ENCODE measurements at regions not wholly inside any gene's neighbourhood (a gene's known extent, or its start where the extent isn't known, plus 50 kb on each side); places are given as distances from the start of the nearest gene placed in this dataset.

DNA sequence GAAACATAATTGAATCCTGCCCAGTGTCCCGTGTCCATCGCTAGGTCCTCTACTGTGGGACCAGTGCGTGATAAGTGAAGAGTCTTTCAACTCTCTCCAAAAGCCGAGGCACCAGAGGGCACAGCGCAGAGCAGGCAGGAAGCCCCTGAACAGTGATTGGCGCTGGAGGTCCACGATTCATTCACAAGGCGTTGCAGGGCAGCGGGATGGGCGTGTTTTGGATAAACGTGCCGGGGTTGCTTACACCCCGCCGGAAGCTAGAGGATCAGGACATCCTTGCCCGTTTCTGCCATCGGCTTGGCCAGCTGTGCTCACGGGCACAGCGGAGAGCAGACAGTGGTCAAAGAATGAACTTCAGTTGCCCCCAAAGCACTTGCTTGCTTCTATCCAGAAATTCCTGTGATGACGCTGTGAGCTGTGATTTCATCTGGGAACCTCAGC lies 86.0 kb upstream of the PFKP start:
- in situ Hi-C loops (cut with MboI; ENCODE audit: low sequenced_read_pairs), result no loop called here

DNA sequence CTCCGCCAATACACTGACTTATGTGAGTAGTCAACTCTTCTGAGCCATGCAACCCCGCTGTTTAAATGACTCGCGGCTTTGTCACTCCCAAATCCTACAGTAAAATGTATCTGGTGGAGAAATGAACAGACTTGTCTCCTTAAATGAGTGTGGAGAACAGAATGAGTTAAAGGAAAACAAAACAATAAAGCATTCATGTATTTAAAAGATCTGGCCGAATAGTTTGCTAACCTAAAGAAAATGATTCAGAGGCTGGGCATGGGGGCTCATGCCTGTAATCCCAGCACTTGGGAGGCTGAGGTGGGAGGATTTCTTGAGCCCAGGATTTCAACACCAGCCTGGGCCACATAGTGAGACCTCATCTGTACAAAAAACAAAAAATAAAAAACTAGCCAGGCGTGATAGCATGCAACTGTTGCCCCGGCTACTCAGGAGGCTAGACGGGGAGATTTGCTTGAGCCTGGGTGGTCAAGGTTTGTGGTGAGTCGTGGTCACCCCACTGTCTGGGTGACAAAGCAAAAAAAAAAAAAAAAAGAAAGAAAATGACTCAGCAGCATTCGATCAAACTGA lies 86.5 kb upstream of the PFKP start:
- in situ Hi-C loops (cut with MboI; ENCODE audit: low sequenced_read_pairs), result no loop called here

DNA sequence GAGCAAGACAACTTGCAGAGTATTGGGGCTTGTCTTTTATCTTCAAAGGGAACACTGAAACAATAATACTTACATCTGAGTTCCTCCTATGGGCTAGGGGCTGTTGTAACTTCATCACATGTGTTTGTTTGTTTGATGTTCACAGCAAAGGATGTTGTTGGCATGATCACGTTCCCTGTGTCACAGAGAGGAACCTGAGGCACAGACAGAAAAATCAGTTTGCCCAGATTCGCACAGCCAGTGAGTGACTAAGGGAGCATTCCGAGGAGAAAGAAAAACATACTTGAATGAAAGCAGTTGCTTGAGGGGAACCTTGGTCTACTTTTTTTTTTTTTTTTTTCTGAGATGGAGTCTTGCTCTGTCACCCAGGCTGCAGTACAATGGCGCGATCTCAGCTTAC lies 87.2 kb upstream of the PFKP start:
- in situ Hi-C loops (cut with MboI; ENCODE audit: low sequenced_read_pairs), result no loop called here

DNA sequence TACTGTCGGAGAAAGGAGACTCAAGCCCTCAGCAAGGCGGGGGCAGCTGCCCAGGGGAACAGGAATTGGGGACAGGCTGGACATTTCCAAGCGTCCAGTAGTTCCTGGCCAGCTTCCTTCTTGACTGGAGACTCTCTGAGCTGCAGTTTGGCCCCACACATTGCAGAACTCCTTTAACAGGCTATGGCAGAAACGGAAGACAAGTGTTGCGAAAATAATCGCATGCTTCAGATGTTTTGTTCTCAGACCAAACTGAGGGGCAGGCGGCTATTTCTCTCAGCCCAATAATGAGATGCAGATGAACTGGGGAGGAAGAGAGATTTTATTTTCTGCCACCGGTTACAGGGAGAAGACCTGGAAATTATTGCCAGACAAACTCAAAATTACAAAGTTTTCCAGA lies 88.0 kb upstream of the PFKP start:
- in situ Hi-C loops (cut with MboI; ENCODE audit: low sequenced_read_pairs), result no loop called here

DNA sequence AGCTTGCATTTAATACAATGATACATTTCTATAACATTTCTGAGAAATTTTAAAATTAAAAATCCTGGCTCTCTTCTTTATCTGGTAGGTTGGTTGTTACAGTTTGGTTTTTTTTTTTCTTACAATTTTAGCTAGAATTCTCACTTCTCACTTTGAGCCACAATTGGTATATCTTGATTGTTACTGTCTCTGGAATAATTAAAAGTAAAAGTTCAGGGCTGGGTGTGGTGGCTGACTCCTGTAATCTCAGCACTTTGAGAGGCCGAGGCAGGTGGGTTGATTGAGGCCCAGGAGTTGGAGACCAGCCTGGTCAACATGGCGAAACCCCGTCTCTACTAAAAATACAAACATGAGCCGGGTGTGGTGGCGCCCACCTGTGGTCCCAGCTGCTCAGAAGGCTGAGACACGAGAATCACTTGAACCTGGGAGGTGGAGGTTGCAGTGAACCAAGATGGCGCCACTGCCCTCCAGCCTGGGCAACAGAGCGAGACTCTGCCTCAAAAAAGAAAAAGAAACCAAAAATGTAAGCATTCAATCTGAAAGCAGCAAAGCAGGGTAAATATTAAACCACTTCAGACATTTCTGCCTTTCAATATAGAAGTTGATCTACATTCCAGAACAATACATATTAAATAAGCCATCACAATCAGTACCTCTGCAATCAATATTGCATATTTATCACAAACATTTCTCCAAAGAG lies 88.6 kb upstream of the PFKP start:
- in situ Hi-C loops (cut with MboI; ENCODE audit: low sequenced_read_pairs), result no loop called here

DNA sequence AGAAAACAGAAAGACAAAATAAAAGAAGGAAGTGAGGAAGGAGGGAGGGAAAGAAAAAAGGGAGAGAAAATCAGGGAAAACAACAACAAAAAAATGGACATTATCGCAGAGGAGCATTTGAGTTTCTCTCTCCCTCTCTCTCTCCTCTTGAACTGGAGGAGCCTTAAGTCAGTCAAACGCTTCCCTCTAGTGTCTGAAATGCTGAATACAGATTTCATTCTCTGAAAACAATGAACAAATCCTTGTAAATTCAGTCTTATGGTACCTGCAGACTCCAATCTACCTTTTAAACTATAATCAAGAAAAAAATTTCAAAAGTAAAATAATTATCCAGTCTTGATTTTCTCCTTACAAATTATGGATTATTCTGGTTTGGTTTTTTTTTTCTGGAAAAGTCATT lies 89.2 kb upstream of the PFKP start:
- in situ Hi-C loops (cut with MboI; ENCODE audit: low sequenced_read_pairs), result no loop called here

DNA sequence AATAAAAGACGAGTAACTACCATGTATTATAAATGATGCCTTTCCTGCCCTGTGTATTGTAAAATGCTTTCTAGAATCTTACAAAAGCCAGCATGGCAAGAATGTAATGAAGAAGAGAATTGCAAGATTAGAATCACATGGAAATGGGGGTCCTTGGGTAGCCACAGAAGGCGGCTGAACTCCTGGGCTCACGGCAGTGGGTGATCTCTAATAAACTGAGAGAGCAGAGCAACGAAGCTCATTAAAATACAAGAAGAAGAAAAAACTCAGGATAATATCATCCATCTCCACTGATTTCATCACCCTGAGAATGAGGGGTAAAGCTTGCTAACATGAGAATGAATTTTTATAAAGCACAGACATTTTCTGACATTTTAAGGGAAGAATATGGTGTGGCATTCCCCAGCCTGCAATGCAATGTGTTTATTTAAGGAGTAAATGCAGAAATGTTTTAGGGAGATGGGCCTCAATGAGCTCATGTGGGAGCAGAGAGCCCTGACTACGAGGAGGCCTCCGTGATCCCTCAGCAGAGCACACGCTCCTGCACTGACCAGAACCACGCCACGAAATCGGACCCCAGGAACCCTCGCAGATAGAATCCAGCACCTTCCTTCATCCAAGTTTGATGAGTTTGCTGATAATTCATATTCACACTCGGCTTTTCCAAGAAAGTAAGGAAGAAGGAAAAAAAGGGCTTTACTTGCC lies 92.7 kb upstream of the PFKP start:
- in situ Hi-C loops (cut with MboI; ENCODE audit: low sequenced_read_pairs), result no loop called here

DNA sequence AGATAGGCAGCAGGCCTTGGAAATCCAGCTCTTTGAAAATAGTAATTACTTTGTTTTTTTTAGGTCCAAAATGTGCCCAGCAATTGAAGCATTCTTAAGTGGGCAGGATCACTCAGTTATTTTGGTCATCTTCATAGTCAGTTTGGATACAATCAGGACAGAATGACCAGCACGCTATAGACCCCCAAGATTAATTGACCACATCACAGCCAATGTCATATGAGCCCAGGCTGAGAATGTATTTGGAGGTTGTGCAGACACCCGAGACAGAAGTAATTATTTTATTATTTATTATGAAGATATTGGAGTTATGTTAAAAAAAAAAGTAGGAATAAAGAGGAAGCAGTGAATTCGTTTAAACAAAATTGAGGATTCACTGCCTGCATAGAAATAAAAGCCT lies 93.3 kb upstream of the PFKP start:
- in situ Hi-C loops (cut with MboI; ENCODE audit: low sequenced_read_pairs), result no loop called here

DNA sequence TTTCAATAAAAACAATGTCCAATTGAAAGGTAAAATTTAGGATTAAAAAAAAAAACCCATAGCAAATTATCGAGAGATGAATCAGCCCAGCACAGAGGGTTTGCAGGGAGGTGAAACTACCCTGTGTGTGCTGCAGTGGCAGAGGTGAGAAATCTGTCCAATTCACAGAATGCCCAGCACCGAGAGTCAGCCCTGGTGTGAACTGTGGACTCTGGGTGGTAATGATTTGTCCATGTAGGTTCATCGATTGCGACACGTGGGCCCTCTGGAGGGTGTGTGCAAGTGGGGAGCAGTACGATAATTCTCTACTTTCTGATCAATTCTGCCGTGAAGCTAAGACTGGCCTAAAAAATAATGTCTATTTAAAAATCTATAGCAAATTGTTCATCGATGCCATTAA lies 94.5 kb upstream of the PFKP start:
- in situ Hi-C loops (cut with MboI; ENCODE audit: low sequenced_read_pairs), result no loop called here

DNA sequence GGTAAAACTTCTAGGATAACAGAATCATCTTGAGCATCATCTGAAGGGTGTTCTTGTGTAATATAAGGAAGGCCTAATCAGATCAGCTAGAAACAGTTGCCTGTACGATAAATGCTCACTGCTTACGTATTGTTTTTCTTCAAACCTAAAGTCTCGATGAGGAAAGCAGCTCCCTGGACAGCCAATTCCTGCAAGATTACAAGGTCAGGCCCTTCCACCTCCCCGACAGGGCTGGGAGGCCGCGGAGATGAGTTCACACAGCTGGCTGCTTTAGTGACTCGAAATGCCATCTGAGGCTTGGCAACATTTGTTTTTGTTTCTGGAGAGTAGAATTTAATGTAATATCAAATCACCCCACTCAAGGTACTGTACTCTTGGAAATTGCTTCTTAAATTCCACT lies 95.1 kb upstream of the PFKP start:
- in situ Hi-C loops (cut with MboI; ENCODE audit: low sequenced_read_pairs), result no loop called here

DNA sequence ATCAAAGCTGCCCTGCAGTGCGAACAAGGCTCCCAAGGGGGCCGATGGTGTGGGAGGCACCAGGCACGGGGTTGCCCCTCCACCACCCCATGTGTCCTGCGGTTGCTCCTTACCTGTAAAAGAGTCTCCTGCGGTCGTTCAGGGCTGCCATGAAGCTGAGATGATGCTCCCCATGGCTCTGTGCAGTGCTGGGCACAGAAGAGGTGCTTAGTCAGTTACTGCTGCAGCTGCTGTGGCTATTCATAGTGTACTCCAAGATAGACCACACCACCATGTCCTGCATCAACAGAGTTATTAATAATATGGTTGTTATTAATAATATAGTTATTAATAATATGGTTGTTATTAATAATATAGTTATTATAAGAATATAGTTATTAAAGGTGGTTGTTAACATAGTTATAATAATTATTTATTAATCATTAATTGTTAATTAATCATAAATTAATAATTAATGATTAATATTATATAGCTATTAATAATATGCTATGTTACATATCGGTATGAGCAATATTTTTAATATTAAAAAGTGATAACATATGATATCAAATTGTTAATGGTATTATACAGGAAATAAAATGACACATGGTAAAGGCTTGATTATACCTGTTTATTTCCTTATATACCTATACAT lies 97.0 kb upstream of the PFKP start:
- in situ Hi-C loops (cut with MboI; ENCODE audit: low sequenced_read_pairs), result no loop called here

DNA sequence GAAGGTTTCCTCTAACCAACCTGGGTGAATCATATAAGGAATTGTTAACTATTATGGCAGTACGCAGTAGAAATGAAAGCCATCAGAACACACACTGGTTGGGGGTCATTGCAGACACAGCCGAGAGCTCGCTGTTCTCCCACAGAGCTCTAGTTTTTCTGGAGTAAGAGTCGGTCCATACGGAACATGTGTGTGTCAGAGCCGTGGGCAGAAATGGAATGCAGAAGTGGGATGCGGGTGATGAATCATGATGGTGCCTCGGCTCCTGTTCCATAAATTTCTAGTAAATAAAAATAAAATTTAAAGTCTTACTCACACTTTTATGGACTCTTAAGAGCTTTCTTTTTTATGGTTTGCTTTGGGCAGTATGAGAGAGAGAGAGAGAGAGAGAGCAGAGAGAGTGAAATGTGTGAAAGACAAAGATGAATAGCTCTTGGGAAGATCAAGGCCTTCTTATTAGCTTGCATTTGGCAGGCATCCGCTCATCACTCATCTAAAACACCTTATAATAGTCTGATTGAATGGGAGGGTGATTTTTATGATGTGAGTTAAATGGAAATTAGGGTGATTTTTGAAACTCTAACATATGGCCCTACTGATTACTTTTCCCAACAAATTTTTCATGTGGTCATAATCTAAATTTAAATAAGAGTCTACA lies 98.8 kb upstream of the PFKP start:
- in situ Hi-C loops (cut with MboI; ENCODE audit: low sequenced_read_pairs), result no loop called here

DNA sequence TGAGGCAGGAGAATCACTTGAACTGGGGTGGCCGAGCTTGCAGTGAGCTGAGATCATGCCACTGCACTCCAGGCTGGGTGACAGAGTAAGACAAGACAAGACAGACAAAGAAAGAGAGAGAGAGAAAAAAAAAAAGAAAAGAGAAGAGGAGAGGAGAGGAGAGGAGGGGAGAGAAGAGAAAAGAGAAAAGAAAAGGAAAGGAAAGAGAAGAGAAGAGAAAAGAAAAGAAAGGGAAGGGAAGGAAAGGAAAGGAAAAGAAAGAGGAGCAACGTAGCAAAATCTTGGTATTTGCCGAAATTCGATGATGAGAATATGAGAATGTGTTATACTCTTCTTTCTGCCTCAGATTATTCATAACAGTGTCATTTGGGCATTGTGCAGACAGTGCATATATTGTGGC lies 101.2 kb upstream of the PFKP start:
- in situ Hi-C loops (cut with MboI; ENCODE audit: low sequenced_read_pairs), result no loop called here

DNA sequence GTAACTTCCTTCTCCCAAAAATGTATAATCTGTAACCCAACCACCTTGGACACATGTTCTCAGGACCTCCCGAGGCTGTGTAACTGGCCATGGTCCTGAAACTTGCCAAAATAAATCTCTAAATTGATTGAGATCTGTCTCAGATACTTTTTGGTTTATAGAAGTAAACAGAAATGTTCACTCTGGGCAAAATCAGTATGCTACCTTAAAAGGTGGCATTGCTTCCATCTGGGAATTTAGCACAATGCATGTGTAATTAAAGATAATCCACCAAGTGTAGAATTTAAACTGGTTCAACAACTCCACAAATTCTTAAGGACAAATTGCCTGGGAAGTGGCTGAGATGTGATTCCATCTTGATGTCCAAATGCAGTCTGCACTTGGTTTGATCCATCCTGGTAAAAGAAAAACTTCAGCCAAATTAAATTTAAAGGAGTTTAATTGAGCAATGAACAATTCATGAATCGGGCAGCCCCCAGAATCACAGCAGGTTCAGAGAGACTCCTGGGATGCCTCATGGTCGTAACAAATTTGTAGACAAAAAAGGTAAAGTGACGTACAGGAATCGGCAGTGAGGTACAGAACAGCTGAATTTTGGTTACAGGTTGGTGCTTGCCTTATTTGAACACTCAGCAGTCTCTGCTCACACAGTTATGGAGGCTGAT lies 102.6 kb upstream of the PFKP start:
- in situ Hi-C loops (cut with MboI; ENCODE audit: low sequenced_read_pairs), result no loop called here

DNA sequence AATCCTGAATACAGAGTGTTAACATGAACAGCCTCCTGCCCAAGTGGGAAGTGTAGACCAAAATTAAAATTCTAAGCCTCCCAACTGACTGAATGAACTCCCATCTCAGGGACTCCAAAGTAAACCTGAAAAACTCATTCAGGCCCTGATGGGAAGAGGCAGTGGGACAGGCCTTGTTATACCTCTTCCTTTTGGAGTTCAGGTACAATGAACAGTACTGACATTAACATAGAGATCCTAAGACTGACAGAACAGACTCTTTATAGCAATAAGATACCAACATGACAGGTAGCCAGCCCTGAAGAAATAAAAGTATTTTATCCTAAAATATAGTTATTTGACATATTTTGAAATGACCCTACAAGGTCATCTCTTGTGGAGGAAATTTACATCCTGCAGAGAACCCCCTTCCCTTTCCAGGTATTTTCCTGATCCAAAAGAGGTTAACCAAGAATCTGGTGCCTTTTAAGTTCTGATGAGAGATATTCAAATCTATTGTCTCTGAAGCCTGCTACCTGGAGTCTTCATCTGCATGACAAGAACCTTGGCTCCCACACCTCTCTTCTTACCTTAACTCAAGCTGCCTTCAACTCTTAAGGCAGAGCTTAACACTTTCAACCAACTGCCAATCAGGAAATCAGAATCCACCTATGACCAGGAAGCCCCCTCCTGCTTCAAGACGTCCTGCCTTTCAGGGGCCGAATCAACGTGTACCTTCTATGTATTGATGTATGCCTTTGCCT lies 103.3 kb upstream of the PFKP start:
- in situ Hi-C loops (cut with MboI; ENCODE audit: low sequenced_read_pairs), result no loop called here

DNA sequence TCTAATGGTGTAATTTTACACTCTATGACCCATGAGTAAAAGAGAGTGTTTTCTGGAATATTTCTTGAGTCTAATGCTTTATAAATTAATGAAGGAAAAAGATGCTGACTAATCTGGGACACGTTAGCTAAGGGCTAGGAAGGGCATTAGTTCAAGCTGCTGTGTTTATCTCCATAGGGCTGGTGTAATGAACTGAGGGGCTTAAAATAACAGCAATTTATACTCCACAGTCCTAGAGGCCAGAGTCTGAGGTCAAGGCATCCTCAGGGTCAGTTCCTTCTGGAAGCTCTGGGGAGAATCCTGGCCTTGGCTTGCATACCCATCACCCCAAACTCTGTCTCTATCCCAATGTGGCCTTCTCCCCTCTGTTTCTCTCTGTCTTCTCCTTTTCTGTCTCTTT lies 105.2 kb upstream of the PFKP start:
- in situ Hi-C loops (cut with MboI; ENCODE audit: low sequenced_read_pairs), result no loop called here

DNA sequence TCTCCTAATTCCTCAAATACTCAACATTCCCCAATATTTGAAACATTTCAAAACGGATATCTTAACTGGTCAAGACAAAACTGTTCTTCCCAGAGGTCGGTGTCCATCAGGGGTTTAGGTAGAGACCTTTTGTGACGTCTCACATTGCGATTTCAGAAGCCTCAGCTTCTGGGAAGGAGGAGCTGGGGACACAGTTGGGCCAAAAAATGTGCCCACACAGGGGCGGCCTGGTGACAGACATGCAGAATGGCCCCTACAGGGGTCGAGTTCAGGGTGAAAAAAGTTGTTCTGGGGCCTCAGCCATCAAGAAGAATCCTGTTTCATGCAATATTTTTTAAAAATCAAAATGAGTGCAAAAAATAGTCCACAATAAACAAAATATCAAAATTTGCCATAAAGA lies 108.7 kb upstream of the PFKP start:
- in situ Hi-C loops (cut with MboI; ENCODE audit: low sequenced_read_pairs), result no loop called here

DNA sequence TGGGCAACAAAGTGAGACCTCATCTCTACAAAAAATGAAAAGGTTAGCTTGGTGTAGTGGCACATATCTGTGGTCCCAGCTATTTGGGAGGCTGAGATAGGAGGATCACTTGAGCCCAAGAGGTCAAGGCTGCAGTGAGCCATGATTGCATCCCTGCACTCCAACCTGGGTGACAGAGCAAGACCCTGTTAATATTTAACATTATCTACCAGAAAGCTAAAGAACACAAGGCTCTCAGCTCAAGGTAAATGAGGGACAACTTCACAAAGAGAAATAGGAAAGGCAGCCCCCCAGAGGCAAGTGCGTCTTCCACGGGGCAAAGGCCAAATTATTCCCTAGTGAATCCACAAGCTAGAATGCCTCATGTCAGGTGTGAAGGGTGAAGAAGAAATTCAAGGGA lies 109.6 kb upstream of the PFKP start:
- in situ Hi-C loops (cut with MboI; ENCODE audit: low sequenced_read_pairs), result no loop called here

DNA sequence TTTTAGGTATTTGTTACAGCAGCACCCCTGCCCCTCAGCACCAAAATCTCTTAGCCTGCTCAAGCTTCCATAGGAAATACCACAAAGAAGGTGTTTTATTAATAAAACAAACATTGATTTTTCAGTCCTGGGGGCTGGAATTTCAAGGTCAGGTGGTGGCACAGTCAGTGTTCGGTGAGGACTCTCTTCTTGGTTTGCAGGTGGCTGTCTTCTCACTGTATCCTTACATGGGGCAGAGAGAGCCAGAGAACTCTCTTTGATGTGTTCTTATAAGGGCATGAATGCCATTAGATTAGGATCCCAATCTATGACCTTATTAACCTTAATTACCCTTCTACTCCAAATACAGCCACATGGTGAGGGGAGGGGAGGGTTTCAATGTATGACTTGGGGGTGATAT lies 112.3 kb upstream of the PFKP start:
- in situ Hi-C loops (cut with MboI; ENCODE audit: low sequenced_read_pairs), result no loop called here

DNA sequence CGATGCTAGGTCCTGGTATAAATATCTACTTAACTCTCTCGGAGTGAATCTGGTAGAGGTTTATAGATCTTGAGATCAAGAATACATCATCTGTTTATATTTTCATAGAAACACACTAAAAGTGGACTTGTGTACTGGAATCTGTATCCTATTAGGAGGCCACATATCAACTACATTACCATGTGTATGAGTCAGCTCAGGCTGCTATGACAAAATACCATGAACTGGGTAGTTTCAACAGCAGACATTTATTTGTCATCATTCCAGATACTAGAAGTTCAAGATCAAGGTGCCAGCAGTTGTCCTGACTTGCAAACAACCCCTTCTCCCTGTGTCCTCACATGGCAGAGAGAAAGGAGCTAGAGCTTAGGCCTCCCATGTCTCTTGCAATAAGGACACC lies 113.9 kb upstream of the PFKP start:
- in situ Hi-C loops (cut with MboI; ENCODE audit: low sequenced_read_pairs), result no loop called here
